SJCRH30 (cell line): ENCODE measurements at regions not wholly inside any gene's neighbourhood (a gene's known extent, or its start where the extent isn't known, plus 50 kb on each side); places are given as distances from the start of the nearest gene placed in this dataset.
A peak's percentile ranks its signal among the peaks of the same experiment; 100 is the strongest.

Experiments used
- DNase-seq, 2 experiments: peaks; one replicate each; pipeline ENCODE4 v3.0.0-alpha.2; 2015 to 2020
- H3K27ac ChIP-seq: fragments of 250-450 bp; sonication (Bioruptor Pico); 2 replicates; pipeline ENCODE4 v1.5.1; 2020; ENCODE audit warnings: mild to moderate bottlenecking, moderate library complexity
- H3K27me3 ChIP-seq: fragments of 250-450 bp; sonication (Bioruptor Pico); 2 replicates; pipeline ENCODE4 v1.5.1; 2020; ENCODE audit warnings: mild to moderate bottlenecking, moderate library complexity
- H3K36me3 ChIP-seq: fragments of 250-450 bp; sonication (Bioruptor Pico); 2 replicates; pipeline ENCODE4 v1.5.1; 2020; ENCODE audit warnings: mild to moderate bottlenecking, moderate library complexity
- H3K4me1 ChIP-seq: fragments of 250-450 bp; sonication (Bioruptor Pico); 2 replicates; pipeline ENCODE4 v1.5.1; 2020; ENCODE audit warnings: mild to moderate bottlenecking, moderate library complexity
- H3K4me3 ChIP-seq: fragments of 250-450 bp; sonication (Bioruptor Pico); 2 replicates; pipeline ENCODE4 v1.5.1; 2020; ENCODE audit warnings: mild to moderate bottlenecking, moderate library complexity
- H3K9me3 ChIP-seq: fragments of 250-450 bp; sonication (Bioruptor Pico); replicated peaks from 2 replicates; pipeline ENCODE4 v1.5.1; 2020; ENCODE audit warnings: mild to moderate bottlenecking, moderate library complexity

DNA sequence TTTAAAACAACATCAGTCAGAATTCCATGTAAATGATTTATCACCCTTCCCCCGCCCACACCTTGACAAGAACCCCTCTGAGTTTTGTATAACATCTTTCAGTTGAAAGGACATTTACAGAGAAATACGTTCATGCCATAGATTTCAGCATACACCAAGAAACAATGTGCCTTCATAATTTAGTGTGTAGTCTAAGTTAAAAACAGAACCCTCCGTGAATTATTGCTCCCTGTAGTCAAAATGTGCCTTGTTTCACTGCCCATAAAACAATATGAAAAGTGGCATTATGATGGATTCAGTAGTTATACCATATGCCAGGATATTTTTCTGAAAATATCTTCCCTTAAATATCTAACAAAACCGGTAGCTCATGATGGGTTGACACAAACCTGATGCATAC is 953.9 kb downstream of the GBE1 start:
- H3K9me3 ChIP-seq, result no peaks in the 10 kb centered on the region
- no peaks in the 10 kb centered on the region for H3K36me3 ChIP-seq
- H3K4me1 ChIP-seq, result no peaks in the 10 kb centered on the region
- no peaks in the 10 kb centered on the region for H3K27me3 ChIP-seq
- H3K4me3 ChIP-seq, result no peak overlapping the region
- H3K27ac ChIP-seq, result no peak overlapping the region
- no peak for DNase-seq

DNA sequence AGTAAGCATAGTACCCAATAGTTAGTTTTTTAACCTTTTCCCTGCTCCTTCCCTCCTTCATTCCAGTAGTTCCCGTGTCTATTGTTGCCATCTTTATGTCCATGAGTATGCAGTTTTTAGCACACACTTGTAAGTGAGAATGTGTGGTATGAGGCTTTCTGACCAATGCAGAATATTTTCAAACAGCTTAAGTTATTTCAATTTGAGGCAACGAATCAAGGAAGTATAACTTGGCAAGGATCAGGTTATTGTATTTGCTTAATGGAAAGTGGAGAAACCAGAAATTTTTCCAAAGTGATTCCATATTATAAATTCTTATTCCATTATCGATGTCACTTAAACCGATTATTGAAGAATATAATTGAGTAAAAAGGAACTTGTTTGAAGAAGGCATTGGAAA is 954.8 kb downstream of the GBE1 start:
- DNase-seq, result no peak
- no peaks in the 10 kb centered on the region for H3K27me3 ChIP-seq
- no peak overlapping the region for H3K27ac ChIP-seq
- no peaks in the 10 kb centered on the region for H3K36me3 ChIP-seq
- H3K9me3 ChIP-seq, result no peaks in the 10 kb centered on the region
- no peak overlapping the region for H3K4me3 ChIP-seq
- H3K4me1 ChIP-seq, result no peaks in the 10 kb centered on the region

GRCh38 chr3:80788914-80789313 is 972.5 kb downstream of the GBE1 start:
- Histone ChIP-seq H3K4me3 (no peak overlapping the region), H3K4me1 (no peaks in the 10 kb centered on the region), H3K36me3 (no peaks in the 10 kb centered on the region), H3K9me3 (no peaks in the 10 kb centered on the region), H3K27me3 (no peaks in the 10 kb centered on the region), H3K27ac (no peak overlapping the region)
- no peak for DNase-seq

DNA sequence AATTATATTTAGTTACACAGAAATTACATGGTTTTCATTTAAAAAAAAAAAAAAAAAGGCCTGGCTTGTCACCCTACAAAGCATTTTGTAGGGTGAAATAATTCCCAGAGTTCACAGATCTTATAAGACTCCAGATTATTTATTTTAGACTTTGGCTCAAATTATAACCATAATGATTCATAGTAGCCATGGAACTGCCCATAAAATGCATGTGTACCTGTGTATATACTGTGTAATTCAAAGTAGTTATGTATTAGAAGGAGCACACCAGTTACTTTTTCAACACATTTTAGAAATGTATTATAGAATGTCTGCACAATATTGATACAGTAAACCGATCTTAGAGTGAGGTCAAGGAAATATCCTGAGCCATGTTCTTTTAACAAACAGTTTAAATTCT is 975.6 kb downstream of the GBE1 start:
- Histone ChIP-seq H3K9me3 (no peaks in the 10 kb centered on the region), H3K36me3 (no peaks in the 10 kb centered on the region), H3K4me3 (no peak overlapping the region), H3K27me3 (no peaks in the 10 kb centered on the region), H3K4me1 (no peaks in the 10 kb centered on the region), H3K27ac (no peak overlapping the region)
- DNase-seq, result no peak

DNA sequence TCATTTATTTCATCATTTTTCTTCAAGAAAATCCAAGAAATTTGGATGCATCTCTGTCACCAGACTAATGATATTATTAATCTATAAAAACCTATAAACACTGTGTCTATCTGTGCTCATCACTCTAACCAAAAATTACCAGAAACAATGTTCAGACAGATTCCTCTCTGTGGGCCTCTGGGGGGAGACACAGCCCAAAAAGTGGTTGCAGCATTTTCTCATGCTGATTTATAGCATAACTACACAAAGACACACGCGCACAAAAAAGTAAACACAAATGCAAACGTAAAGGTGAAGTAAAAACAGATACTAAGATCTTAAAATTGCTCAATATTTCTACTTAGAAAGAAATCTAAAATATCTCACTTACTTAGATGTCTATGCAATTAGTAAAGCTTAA is 976.0 kb downstream of the GBE1 start:
- Histone ChIP-seq H3K27me3 (no peaks in the 10 kb centered on the region), H3K27ac (no peak overlapping the region), H3K9me3 (no peaks in the 10 kb centered on the region), H3K4me3 (no peak overlapping the region), H3K36me3 (no peaks in the 10 kb centered on the region), H3K4me1 (no peaks in the 10 kb centered on the region)
- DNase-seq, result peak; percentile 8 to 30

GRCh38 chr3:80771085-80771484 is 990.4 kb downstream of the GBE1 start:
- no peaks in the 10 kb centered on the region for H3K27me3 ChIP-seq
- H3K9me3 ChIP-seq, result no peaks in the 10 kb centered on the region
- H3K36me3 ChIP-seq, result no peaks in the 10 kb centered on the region
- DNase-seq, result peak; percentile 28 to 33
- no peak overlapping the region for H3K4me3 ChIP-seq
- no peaks in the 10 kb centered on the region for H3K4me1 ChIP-seq
- no peak overlapping the region for H3K27ac ChIP-seq

- Histone ChIP-seq H3K9me3 (no peaks in the 10 kb centered on the region), H3K4me3 (no peak overlapping the region), H3K27me3 (no peaks in the 10 kb centered on the region), H3K4me1 (no peaks in the 10 kb centered on the region), H3K36me3 (no peaks in the 10 kb centered on the region), H3K27ac (no peak overlapping the region)
- DNase-seq, result no peak
Observed at GRCh38 chr3:80770106-80771074, 991.1 kb downstream of the GBE1 start.

- no peak for DNase-seq
- Histone ChIP-seq H3K9me3 (no peaks in the 10 kb centered on the region), H3K27ac (no peak overlapping the region), H3K36me3 (no peaks in the 10 kb centered on the region), H3K27me3 (no peaks in the 10 kb centered on the region), H3K4me3 (no peak overlapping the region), H3K4me1 (no peaks in the 10 kb centered on the region)
Observed at GRCh38 chr3:80769683-80770082, 991.8 kb downstream of the GBE1 start.

DNA sequence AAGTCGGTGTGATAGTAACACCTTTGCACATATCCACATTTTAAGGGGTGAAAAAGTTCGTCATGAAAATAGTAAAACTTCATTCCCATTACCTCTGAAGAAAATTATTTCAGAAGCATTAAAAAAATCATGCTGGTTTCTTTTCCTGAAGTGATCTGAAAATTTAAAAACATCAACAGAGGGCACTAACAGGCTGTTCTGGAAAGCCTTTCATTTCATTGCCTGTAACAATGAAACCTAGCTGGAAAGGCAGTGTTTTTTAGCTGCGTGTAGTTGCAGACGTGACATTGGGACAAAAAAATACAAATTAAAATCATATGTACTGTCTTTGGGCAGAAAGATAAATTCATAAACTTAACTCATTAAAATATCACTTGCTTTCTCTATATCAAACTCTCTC is 993.8 kb downstream of the GBE1 start:
- Histone ChIP-seq H3K36me3 (no peaks in the 10 kb centered on the region), H3K27me3 (no peaks in the 10 kb centered on the region), H3K27ac (no peak overlapping the region), H3K4me3 (no peak overlapping the region), H3K9me3 (no peaks in the 10 kb centered on the region), H3K4me1 (no peaks in the 10 kb centered on the region)
- no peak for DNase-seq

DNA sequence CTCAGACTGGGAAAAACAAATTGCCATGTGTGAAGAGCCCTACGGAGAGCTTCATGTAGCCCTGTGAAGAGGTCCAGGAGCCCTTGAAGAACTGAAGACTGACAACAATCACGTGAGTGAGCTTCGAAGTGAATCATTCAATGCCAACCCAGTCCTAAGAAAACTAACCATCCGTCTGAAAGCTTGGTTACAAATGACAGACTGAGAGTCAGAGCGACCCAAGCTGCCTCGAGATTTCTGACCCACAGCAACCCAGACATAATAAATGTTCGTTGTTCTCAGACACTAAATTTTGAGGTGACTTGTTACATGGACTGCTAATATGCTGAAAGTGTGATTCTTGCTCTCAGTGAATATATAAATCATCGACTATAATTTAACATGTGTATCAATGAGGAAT is 987.2 kb upstream of the ROBO1 start:
- DNase-seq, result no peak
- no peak overlapping the region for H3K27ac ChIP-seq
- H3K9me3 ChIP-seq, result no peaks in the 10 kb centered on the region
- H3K36me3 ChIP-seq, result no peaks in the 10 kb centered on the region
- H3K4me1 ChIP-seq, result no peaks in the 10 kb centered on the region
- H3K27me3 ChIP-seq, result no peaks in the 10 kb centered on the region
- no peak overlapping the region for H3K4me3 ChIP-seq

DNA sequence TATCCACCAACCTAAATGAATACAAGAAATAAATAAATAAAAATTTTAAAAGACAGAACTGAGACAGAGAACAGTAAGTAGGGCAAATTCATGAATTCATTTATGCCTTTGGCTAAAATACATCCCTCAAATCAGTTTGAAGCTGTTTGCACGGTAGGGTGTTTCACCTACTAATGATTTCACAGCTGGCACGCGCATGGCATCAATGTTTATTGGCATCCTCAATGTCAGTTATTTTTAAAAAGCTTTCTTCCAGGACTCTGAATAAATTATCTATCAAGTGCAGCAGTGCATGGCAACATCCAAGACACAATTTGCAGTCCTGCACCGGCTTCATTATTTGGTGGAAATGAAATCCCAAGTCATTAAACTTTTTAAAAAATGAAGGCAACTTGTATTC is 985.2 kb upstream of the ROBO1 start:
- DNase-seq, result no peak

GRCh38 chr3:80750637-80751036 is 982.8 kb upstream of the ROBO1 start:
- Histone ChIP-seq H3K9me3 (no peaks in the 10 kb centered on the region), H3K36me3 (no peaks in the 10 kb centered on the region), H3K27me3 (no peaks in the 10 kb centered on the region), H3K4me3 (no peak overlapping the region), H3K27ac (no peak overlapping the region), H3K4me1 (no peaks in the 10 kb centered on the region)
- no peak for DNase-seq

More for the DNA sequence above, 985.2 kb upstream of the ROBO1 start:
- H3K4me1 ChIP-seq, result no peaks in the 10 kb centered on the region
- H3K27ac ChIP-seq, result no peak overlapping the region
- H3K4me3 ChIP-seq, result no peak overlapping the region
- no peaks in the 10 kb centered on the region for H3K36me3 ChIP-seq
- H3K27me3 ChIP-seq, result no peaks in the 10 kb centered on the region
- no peaks in the 10 kb centered on the region for H3K9me3 ChIP-seq

GRCh38 chr3:80734920-80735319 is 967.1 kb upstream of the ROBO1 start:
- DNase-seq, result no peak
- Histone ChIP-seq H3K4me3 (no peak overlapping the region), H3K9me3 (no peaks in the 10 kb centered on the region), H3K4me1 (no peaks in the 10 kb centered on the region), H3K27ac (no peak overlapping the region), H3K36me3 (no peaks in the 10 kb centered on the region), H3K27me3 (no peaks in the 10 kb centered on the region)

DNA sequence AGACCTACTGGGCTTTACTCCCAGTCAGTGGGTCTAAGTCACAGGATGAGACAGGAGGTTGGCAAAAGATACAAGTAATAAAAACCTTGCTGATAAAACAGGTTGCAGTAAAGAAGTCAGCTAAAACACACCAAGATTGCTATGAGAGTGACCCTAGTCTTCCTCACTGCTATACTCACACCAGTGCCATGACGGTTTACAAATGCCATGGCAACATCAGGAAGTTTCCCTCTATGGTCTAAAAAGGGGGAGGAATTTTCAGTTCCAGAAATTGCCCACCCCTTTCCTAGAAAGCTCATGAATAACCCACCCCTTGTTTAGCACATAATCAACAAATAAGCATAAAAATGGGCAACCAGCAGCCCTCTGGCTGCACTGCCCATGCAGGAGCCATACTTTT is 966.7 kb upstream of the ROBO1 start:
- Histone ChIP-seq H3K27ac (no peak overlapping the region), H3K9me3 (no peaks in the 10 kb centered on the region), H3K36me3 (no peaks in the 10 kb centered on the region), H3K4me1 (no peaks in the 10 kb centered on the region), H3K4me3 (no peak overlapping the region), H3K27me3 (no peaks in the 10 kb centered on the region)
- DNase-seq, result no peak

GRCh38 chr3:80733522-80734176 is 965.9 kb upstream of the ROBO1 start:
- Histone ChIP-seq H3K9me3 (no peaks in the 10 kb centered on the region), H3K27ac (no peak overlapping the region), H3K4me1 (no peaks in the 10 kb centered on the region), H3K36me3 (no peaks in the 10 kb centered on the region), H3K4me3 (no peak overlapping the region), H3K27me3 (no peaks in the 10 kb centered on the region)
- peak; percentile 8 to 13 for DNase-seq
